Mammary epithelial cell (primary cell): ENCODE measurements at regions not wholly inside any gene's neighbourhood (a gene's known extent, or its start where the extent isn't known, plus 50 kb on each side); places are given as distances from the start of the nearest gene placed in this dataset.

Experiments
- EZH2 ChIP-seq: IDR thresholded peaks from 2 replicates; pipeline ENCODE4 v1.6.1; 2012; ENCODE audit warnings: low read length, inconsistent platforms, borderline replicate concordance
- TF ChIP-seq, protein P1 (sequence below), 2 donors: IDR thresholded peaks in 1 of 2; conservative IDR thresholded peaks in 1 of 2; 2 replicates each; pipeline ENCODE4 v1.5.1; 2011 to 2012; ENCODE audit warnings: inconsistent platforms in 2 of 2, low read length in 2 of 2, mild to moderate bottlenecking in 2 of 2, control low read depth in 1 of 2, low read depth in 1 of 2; ENCODE audit not compliant: insufficient read depth in 1 of 2; ENCODE audit errors: extremely low read depth in 1 of 2

DNA sequence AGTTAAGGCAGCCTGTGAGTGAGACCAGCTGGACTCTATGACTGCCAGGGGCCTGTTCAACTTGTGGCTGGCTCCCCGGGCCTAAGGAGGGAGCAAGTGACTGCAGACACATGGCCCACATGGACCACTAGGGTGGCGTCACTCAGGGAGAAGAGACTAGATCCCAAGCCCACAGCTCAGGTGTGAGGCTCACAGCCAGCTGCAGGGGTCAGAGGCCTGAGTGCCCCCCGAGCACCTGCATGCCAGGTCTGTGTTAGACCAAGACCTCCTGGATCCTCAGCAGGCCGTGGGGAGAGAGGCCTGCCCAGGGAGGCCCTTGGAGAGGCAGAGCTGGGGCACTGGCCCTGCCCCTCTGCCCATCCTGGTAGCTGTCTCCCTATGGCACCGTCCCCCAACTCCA is 142.4 kb upstream of the RUNX3 start:
- TF ChIP-seq, protein P1, sequence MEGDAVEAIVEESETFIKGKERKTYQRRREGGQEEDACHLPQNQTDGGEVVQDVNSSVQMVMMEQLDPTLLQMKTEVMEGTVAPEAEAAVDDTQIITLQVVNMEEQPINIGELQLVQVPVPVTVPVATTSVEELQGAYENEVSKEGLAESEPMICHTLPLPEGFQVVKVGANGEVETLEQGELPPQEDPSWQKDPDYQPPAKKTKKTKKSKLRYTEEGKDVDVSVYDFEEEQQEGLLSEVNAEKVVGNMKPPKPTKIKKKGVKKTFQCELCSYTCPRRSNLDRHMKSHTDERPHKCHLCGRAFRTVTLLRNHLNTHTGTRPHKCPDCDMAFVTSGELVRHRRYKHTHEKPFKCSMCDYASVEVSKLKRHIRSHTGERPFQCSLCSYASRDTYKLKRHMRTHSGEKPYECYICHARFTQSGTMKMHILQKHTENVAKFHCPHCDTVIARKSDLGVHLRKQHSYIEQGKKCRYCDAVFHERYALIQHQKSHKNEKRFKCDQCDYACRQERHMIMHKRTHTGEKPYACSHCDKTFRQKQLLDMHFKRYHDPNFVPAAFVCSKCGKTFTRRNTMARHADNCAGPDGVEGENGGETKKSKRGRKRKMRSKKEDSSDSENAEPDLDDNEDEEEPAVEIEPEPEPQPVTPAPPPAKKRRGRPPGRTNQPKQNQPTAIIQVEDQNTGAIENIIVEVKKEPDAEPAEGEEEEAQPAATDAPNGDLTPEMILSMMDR (conservative IDR thresholded peaks at IDR 0.05 in 1 of 2, IDR thresholded peaks at IDR 0.05 in 1 of 2; ENCODE audit: extremely low read depth in 1 of 2, insufficient read depth in 1 of 2, low read depth in 1 of 2, low read length in 2 of 2), result no peak
- TF ChIP-seq EZH2, result no peak
